Naive thymus-derived CD4-positive, alpha-beta T cell (primary cell): ENCODE measurements at regions not wholly inside any gene's neighbourhood (a gene's known extent, or its start where the extent isn't known, plus 50 kb on each side); places are given as distances from the start of the nearest gene placed in this dataset.
"Not testable (repeated sequence)": the region's sequence is repeated elsewhere in the genome, so short reads cannot be mapped to it uniquely, and the experiment has no call there.

ENCODE experiments used
- ATAC-seq: fragments of 150-1000 bp; cut with Tn5 transposase; 2 replicates; pipeline ENCODE4 v1.10.0; 2021; ENCODE audit warnings: mild to moderate bottlenecking, moderate library complexity
- CTCF ChIA-PET: fragments of 350-600 bp; sonication (Branson Sonifier 250); formaldehyde crosslinking; loops from one replicate; lab custom pipeline; 2021; ENCODE audit warnings: antibody characterized with exemption; lab: Charles Lee
- POLR2A ChIA-PET: fragments of 350-600 bp; sonication (Branson Sonifier 250); formaldehyde crosslinking; loops from one replicate; lab custom pipeline; 2021; ENCODE audit warnings: antibody characterized with exemption, inconsistent platforms; lab: Charles Lee
- DNase-seq, 9 donors: peaks; one replicate each; pipeline versions ENCODE4 v3.0.0 to v3.0.0-alpha.2; 2020 to 2022; ENCODE audit warnings: mixed read lengths in 1 of 9
- H3K27ac ChIP-seq: one replicate; pipeline ENCODE4 v1.7.0; 2013; ENCODE audit warnings: mild to moderate bottlenecking, low read depth, low read length, moderate library complexity
- H3K27me3 ChIP-seq, 2 donors: one replicate each; pipeline ENCODE4 v1.7.0; 2013; ENCODE audit warnings: low read length in 2 of 2, mild to moderate bottlenecking in 2 of 2, moderate library complexity in 2 of 2; ENCODE audit not compliant: control insufficient read depth in 2 of 2, insufficient read depth in 2 of 2
- H3K36me3 ChIP-seq, 3 experiments: 1 replicate in 2 of 3; 2 replicates in 1 of 3; pipeline ENCODE4 v1.7.0; 2013; ENCODE audit warnings: low read length in 3 of 3, mild to moderate bottlenecking in 3 of 3, moderate library complexity in 1 of 3; ENCODE audit not compliant: insufficient read depth in 3 of 3, control insufficient read depth in 2 of 3
- H3K4me1 ChIP-seq, 2 donors: one replicate each; pipeline ENCODE4 v1.7.0; 2013; ENCODE audit warnings: low read length in 2 of 2, mild to moderate bottlenecking in 2 of 2, moderate library complexity in 1 of 2; ENCODE audit not compliant: control insufficient read depth in 2 of 2, insufficient read depth in 2 of 2
- H3K4me3 ChIP-seq: 2 replicates; pipeline ENCODE4 v1.7.0; 2013; ENCODE audit warnings: mild to moderate bottlenecking, low read length
- H3K9me3 ChIP-seq, 3 experiments: 1 replicate in 2 of 3; 2 replicates in 1 of 3; pipeline ENCODE4 v1.7.0; 2013; ENCODE audit warnings: low read length in 3 of 3; ENCODE audit not compliant: control insufficient read depth in 2 of 3
- H3K27ac Mint-ChIP-seq, 9 donors: one replicate each; pipeline ENCODE4 v1.8.0; 2020 to 2022; ENCODE audit warnings: mixed read lengths in 9 of 9, mild to moderate bottlenecking in 8 of 9, moderate library complexity in 5 of 9, inconsistent platforms in 2 of 9
- H3K27me3 Mint-ChIP-seq, 5 donors: one replicate each; pipeline ENCODE4 v1.8.0; 2021 to 2022; ENCODE audit warnings: mixed read lengths in 5 of 5, mild to moderate bottlenecking in 1 of 5
- H3K36me3 Mint-ChIP-seq, 5 donors: one replicate each; pipeline ENCODE4 v1.8.0; 2020 to 2022; ENCODE audit warnings: mixed read lengths in 5 of 5, mild to moderate bottlenecking in 3 of 5, inconsistent platforms in 1 of 5
- H3K4me1 Mint-ChIP-seq, 7 donors: one replicate each; pipeline ENCODE4 v1.8.0; 2020 to 2022; ENCODE audit warnings: mixed read lengths in 7 of 7, mild to moderate bottlenecking in 3 of 7, inconsistent platforms in 1 of 7
- H3K4me3 Mint-ChIP-seq, 10 donors: one replicate each; pipeline ENCODE4 v1.8.0; 2020 to 2022; ENCODE audit warnings: mild to moderate bottlenecking in 10 of 10, mixed read lengths in 10 of 10, moderate library complexity in 6 of 10, inconsistent platforms in 2 of 10
- H3K9me3 Mint-ChIP-seq, 11 donors: one replicate each; pipeline ENCODE4 v1.8.0; 2020 to 2022; ENCODE audit warnings: mixed read lengths in 11 of 11, mild to moderate bottlenecking in 4 of 11, inconsistent platforms in 1 of 11, moderate library complexity in 1 of 11
- intact Hi-C, 2 donors: fragments of 100-400 bp; cut with micrococcal nuclease; formaldehyde crosslinking; loops; one replicate each; pipeline ENCODE4 v1.15.1; 2023

- ATAC-seq (no peak), DNase-seq (no peak)
- H3K27me3 Mint-ChIP-seq: no peaks in the 10 kb centered on the region
- H3K4me3 ChIP-seq: no peak overlapping the region
- H3K36me3 Mint-ChIP-seq: no peaks in the 10 kb centered on the region
- no peak overlapping the region for H3K27ac ChIP-seq
- H3K9me3 Mint-ChIP-seq: peaks cover 0 to 29% (median 6%) of the 10 kb centered on the region in 11 donors
- H3K4me1 ChIP-seq: no peaks in the 10 kb centered on the region
- H3K9me3 ChIP-seq: no peaks in the 10 kb centered on the region
- no peaks in the 10 kb centered on the region for H3K36me3 ChIP-seq
- H3K27ac Mint-ChIP-seq: no peak overlapping the region
- intact Hi-C loops: no loop called here
- ChIA-PET CTCF (no interaction called here), POLR2A (no interaction called here)
- no peaks in the 10 kb centered on the region for H3K27me3 ChIP-seq
- no peak overlapping the region for H3K4me3 Mint-ChIP-seq
- no peaks in the 10 kb centered on the region for H3K4me1 Mint-ChIP-seq
Observed at GRCh38 chr4:62619971-62620370, 1419.8 kb downstream of the ADGRL3 start.

GRCh38 chr4:62618042-62618441 is 1417.9 kb downstream of the ADGRL3 start:
- Histone ChIP-seq H3K9me3 (peaks cover 0 to 3% (median 0%) of the 10 kb centered on the region in 3 experiments), H3K27me3 (no peaks in the 10 kb centered on the region), H3K4me3 (no peak overlapping the region), H3K27ac (no peak overlapping the region), H3K4me1 (no peaks in the 10 kb centered on the region), H3K36me3 (no peaks in the 10 kb centered on the region)
- ATAC-seq (no peak), DNase-seq (no peak)
- Mint-ChIP-seq H3K9me3 (peaks cover 0 to 23% (median 8%) of the 10 kb centered on the region in 11 donors), H3K36me3 (no peaks in the 10 kb centered on the region), H3K4me1 (no peaks in the 10 kb centered on the region), H3K4me3 (no peak overlapping the region), H3K27ac (no peak overlapping the region), H3K27me3 (no peaks in the 10 kb centered on the region)
- intact Hi-C loops: no loop called here
- CTCF ChIA-PET: no interaction called here
- POLR2A ChIA-PET: no interaction called here

- H3K27me3 Mint-ChIP-seq: no peaks in the 10 kb centered on the region
- no peak overlapping the region for H3K4me3 ChIP-seq
- H3K9me3 Mint-ChIP-seq: peaks cover 0 to 12% (median 4%) of the 10 kb centered on the region in 11 donors
- peaks cover 0 to 5% (median 0%) of the 10 kb centered on the region in 5 donors for H3K36me3 Mint-ChIP-seq
- POLR2A ChIA-PET: no interaction called here
- H3K27me3 ChIP-seq: no peaks in the 10 kb centered on the region
- H3K9me3 ChIP-seq: no peaks in the 10 kb centered on the region
- H3K4me3 Mint-ChIP-seq: no peak overlapping the region
- no peaks in the 10 kb centered on the region for H3K4me1 ChIP-seq
- intact Hi-C loops: no loop called here
- CTCF ChIA-PET: no interaction called here
- DNase-seq (no peak), ATAC-seq (no peak)
- H3K36me3 ChIP-seq: no peaks in the 10 kb centered on the region
- H3K27ac Mint-ChIP-seq: no peak overlapping the region
- no peak overlapping the region for H3K27ac ChIP-seq
- no peaks in the 10 kb centered on the region for H3K4me1 Mint-ChIP-seq
Observed at GRCh38 chr4:62601737-62602136, 1401.6 kb downstream of the ADGRL3 start.

- H3K9me3 Mint-ChIP-seq, intact Hi-C loops, ATAC-seq, H3K27me3 ChIP-seq, H3K4me1 Mint-ChIP-seq, H3K36me3 ChIP-seq, H3K27ac ChIP-seq, POLR2A ChIA-PET, H3K36me3 Mint-ChIP-seq, H3K27me3 Mint-ChIP-seq, H3K4me3 Mint-ChIP-seq, H3K4me1 ChIP-seq, H3K4me3 ChIP-seq, CTCF ChIA-PET, DNase-seq, H3K27ac Mint-ChIP-seq, H3K9me3 ChIP-seq: not testable (repeated sequence)
Observed at GRCh38 chr4:62595265-62595664, 1395.1 kb downstream of the ADGRL3 start.

GRCh38 chr4:62591756-62592155 is 1391.6 kb downstream of the ADGRL3 start:
- Mint-ChIP-seq H3K9me3 (peaks cover 0 to 15% (median 5%) of the 10 kb centered on the region in 11 donors), H3K27me3 (no peaks in the 10 kb centered on the region), H3K36me3 (no peaks in the 10 kb centered on the region), H3K4me3 (no peak overlapping the region), H3K4me1 (no peaks in the 10 kb centered on the region), H3K27ac (no peak overlapping the region)
- ATAC-seq: no peak
- Histone ChIP-seq H3K4me1 (no peaks in the 10 kb centered on the region), H3K27me3 (no peaks in the 10 kb centered on the region), H3K27ac (no peak overlapping the region), H3K36me3 (no peaks in the 10 kb centered on the region), H3K4me3 (no peak overlapping the region), H3K9me3 (no peaks in the 10 kb centered on the region)
- POLR2A ChIA-PET: no interaction called here
- CTCF ChIA-PET: no interaction called here
- no peak for DNase-seq
- intact Hi-C loops: no loop called here

GRCh38 chr4:62588671-62589070 is 1388.5 kb downstream of the ADGRL3 start:
- Histone ChIP-seq H3K27me3 (no peaks in the 10 kb centered on the region), H3K9me3 (no peaks in the 10 kb centered on the region), H3K4me1 (no peaks in the 10 kb centered on the region), H3K27ac (no peak overlapping the region), H3K36me3 (no peaks in the 10 kb centered on the region), H3K4me3 (no peak overlapping the region)
- intact Hi-C loops: no loop called here
- no peak overlapping the region for H3K27ac Mint-ChIP-seq
- CTCF ChIA-PET: no interaction called here
- no peaks in the 10 kb centered on the region for H3K4me1 Mint-ChIP-seq
- peaks cover 0 to 12% (median 4%) of the 10 kb centered on the region in 11 donors for H3K9me3 Mint-ChIP-seq
- no peak for DNase-seq
- H3K27me3 Mint-ChIP-seq: no peaks in the 10 kb centered on the region
- H3K36me3 Mint-ChIP-seq: no peaks in the 10 kb centered on the region
- ATAC-seq: no peak
- POLR2A ChIA-PET: no interaction called here
- no peak overlapping the region for H3K4me3 Mint-ChIP-seq

- ATAC-seq: no peak
- H3K36me3 ChIP-seq: no peaks in the 10 kb centered on the region
- intact Hi-C loops: no loop called here
- CTCF ChIA-PET: no interaction called here
- H3K27ac ChIP-seq: no peak overlapping the region
- Mint-ChIP-seq H3K4me1 (no peaks in the 10 kb centered on the region), H3K9me3 (peaks cover 2 to 39% (median 14%) of the 10 kb centered on the region in 11 donors), H3K4me3 (no peak overlapping the region), H3K27ac (no peak overlapping the region), H3K27me3 (no peaks in the 10 kb centered on the region), H3K36me3 (peaks cover 0 to 6% (median 0%) of the 10 kb centered on the region in 5 donors)
- POLR2A ChIA-PET: no interaction called here
- H3K9me3 ChIP-seq: no peaks in the 10 kb centered on the region
- no peak overlapping the region for H3K4me3 ChIP-seq
- H3K4me1 ChIP-seq: no peaks in the 10 kb centered on the region
- H3K27me3 ChIP-seq: no peaks in the 10 kb centered on the region
- no peak for DNase-seq
Observed at GRCh38 chr4:62571494-62571893, 1371.4 kb downstream of the ADGRL3 start.
